Loucy (cell line): ENCODE measurements at regions not wholly inside any gene's neighbourhood (a gene's known extent, or its start where the extent isn't known, plus 50 kb on each side); places are given as distances from the start of the nearest gene placed in this dataset.

Experiments used
- EZH2phosphoT487 ChIP-seq: fragments of 200-600 bp; IDR thresholded peaks from 2 replicates; pipeline ENCODE4 v1.6.1; 2018; ENCODE audit warnings: antibody characterized with exemption, mild to moderate bottlenecking, moderate library complexity, borderline replicate concordance
- TF ChIP-seq, protein P1 (sequence below): fragments of 200-600 bp; sonication (generic); conservative IDR thresholded peaks from 2 replicates; pipeline ENCODE4 v1.5.1; 2014; ENCODE audit warnings: mild to moderate bottlenecking, antibody characterized with exemption, low read length

DNA sequence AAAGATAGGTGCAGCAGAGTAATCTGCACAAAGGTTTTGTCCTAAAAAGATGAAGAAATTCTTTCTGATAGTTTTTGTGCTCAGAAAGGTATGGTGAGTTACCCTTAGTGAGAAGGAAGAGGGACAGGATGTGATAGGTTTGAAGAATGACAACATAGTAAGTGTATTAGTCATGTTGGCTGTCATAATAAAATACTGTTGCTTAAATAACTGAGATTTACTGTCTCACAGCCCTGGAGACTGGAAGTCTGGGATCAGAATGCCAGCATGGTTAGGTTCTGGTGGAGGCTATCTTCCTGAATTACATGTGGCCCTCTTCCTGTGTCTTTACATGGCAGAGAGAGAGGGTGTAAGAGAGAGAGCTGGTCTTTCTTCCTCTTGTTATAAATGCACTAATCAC is 965.2 kb downstream of the TTLL7 start:
- TF ChIP-seq, protein P1, sequence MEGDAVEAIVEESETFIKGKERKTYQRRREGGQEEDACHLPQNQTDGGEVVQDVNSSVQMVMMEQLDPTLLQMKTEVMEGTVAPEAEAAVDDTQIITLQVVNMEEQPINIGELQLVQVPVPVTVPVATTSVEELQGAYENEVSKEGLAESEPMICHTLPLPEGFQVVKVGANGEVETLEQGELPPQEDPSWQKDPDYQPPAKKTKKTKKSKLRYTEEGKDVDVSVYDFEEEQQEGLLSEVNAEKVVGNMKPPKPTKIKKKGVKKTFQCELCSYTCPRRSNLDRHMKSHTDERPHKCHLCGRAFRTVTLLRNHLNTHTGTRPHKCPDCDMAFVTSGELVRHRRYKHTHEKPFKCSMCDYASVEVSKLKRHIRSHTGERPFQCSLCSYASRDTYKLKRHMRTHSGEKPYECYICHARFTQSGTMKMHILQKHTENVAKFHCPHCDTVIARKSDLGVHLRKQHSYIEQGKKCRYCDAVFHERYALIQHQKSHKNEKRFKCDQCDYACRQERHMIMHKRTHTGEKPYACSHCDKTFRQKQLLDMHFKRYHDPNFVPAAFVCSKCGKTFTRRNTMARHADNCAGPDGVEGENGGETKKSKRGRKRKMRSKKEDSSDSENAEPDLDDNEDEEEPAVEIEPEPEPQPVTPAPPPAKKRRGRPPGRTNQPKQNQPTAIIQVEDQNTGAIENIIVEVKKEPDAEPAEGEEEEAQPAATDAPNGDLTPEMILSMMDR, result no peak
- TF ChIP-seq EZH2phosphoT487, result no peak
